ENCODE measurements at regions not wholly inside any gene's neighbourhood (a gene's known extent, or its start where the extent isn't known, plus 50 kb on each side); places are given as distances from the start of the nearest gene placed in this dataset.
"Not testable (repeated sequence)": the region's sequence is repeated elsewhere in the genome, so short reads cannot be mapped to it uniquely, and the experiment has no call there.

GRCh38 chrX:55142206-55142918, 53.5 kb downstream of the PAGE2 start:
- DNase-seq (ENCODE audit: low spot score) = no peak

- no peak for DNase-seq (ENCODE audit: low spot score)
Measured at GRCh38 chrX:55142919-55143310, 54.1 kb downstream of the PAGE2 start.

DNA sequence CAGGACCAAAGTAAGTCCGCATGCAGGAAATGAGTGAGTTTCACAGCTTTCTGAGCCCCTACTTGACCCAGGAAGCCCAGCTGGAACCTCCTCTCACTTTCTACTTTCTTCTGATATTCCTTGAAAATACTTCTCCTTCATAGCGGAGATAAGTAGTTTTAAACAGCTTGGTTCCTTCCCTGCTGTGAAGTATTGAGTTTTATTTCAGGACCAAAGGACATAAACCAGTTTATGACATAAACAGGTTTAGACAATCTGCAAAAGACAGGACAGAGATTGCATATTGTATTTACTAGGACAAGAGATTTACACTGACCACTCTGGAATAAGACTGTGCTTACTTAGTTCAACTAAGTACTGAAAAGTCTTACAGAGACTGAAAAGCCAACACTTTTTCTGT, 54.8 kb downstream of the PAGE2 start:
- no peak for DNase-seq (ENCODE audit: low spot score)

DNA sequence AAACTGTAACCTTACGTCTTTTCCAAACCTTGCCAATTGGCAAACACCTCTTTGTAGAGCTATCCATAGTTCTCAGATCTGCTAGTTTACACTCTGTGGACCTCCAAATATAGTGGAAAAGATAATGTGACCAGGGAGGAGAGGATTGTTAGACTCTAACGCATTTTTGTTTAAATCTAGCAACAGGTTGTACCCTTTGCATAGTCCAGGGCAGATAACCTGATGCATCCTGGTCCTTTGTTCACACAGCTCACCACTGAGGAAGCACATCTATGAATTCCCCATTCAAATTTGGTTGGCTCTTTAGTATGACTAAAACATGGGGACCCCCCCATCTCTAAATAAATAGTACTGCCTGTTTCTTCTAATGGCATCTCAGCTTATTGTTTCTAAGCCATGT, 55.9 kb downstream of the PAGE2 start:
- no peak for DNase-seq (ENCODE audit: low spot score)

- DNase-seq (ENCODE audit: low spot score) = no peak
Measured at GRCh38 chrX:55149242-55149641, 60.4 kb downstream of the PAGE2 start.

GRCh38 chrX:55151199-55151598, 62.4 kb downstream of the PAGE2 start:
- no peak for DNase-seq (ENCODE audit: low spot score)

- DNase-seq (ENCODE audit: low spot score) = no peak
Measured at GRCh38 chrX:55159551-55159950, 60.6 kb upstream of the PAGE5 start.

GRCh38 chrX:55160685-55161552, 59.2 kb upstream of the PAGE5 start:
- DNase-seq (ENCODE audit: low spot score) = peak; percentile 82

DNA sequence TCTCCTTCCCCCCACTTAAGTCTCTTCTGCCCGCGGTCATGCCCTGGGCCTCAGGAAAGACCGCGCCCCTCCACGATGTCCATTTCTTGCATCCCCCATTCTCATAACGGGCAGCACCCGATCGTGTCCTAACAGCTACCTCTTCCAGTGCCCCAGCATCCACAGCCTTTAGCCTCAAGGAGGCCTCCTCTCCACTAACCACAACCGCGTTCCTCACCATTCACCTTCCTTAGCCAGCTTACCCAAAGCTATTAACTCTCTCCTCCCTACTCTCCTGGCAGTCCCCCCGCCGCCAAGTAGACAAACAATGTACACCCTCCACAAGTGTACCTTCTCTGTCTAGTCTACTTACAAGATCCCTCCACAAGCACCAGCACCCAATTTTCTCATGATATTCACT, 58.6 kb upstream of the PAGE5 start:
- DNase-seq (ENCODE audit: low spot score) = no peak

DNA sequence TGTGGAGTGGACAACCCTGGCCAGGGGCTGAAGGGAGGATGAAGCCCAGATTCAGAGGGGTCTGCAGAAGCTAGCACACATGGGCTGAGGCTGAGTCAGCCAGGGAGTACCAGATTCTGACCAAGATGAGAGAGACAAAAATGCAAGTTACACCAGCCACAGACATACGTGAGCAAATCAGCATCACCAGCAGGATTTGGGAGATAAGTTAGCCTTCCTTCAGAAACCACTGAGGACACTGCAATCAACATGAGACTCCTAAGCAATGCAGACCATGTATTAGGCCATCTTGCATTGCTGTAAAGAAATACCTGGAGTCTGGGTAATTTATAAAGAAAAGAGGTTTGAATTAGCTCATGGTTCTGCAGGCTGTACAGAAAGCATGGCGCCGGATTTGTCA, 57.0 kb upstream of the PAGE5 start:
- DNase-seq (ENCODE audit: low spot score) = no peak

DNA sequence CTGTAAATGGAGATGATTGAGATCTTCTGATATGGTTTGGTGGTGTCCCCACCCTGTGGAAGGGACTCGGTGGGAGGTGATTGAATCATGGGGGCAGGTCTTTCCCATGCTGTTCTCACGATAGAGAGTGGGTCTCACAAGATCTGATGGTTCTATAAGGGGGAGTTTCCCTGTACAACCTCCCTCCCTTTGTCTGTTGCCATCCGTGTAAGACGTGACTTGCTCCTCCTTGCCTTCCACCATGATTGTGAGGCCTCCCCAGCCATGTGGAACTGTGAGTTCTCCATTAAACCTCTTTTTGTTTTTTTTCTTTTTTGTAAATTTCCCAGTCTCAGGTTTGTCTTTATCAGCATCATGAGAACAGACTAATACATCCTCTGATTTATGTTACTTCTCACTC, 55.1 kb upstream of the PAGE5 start:
- DNase-seq (ENCODE audit: low spot score) = not testable (repeated sequence)

- no peak for DNase-seq (ENCODE audit: low spot score)
Measured at GRCh38 chrX:55167124-55167803, 52.9 kb upstream of the PAGE5 start.

DNA sequence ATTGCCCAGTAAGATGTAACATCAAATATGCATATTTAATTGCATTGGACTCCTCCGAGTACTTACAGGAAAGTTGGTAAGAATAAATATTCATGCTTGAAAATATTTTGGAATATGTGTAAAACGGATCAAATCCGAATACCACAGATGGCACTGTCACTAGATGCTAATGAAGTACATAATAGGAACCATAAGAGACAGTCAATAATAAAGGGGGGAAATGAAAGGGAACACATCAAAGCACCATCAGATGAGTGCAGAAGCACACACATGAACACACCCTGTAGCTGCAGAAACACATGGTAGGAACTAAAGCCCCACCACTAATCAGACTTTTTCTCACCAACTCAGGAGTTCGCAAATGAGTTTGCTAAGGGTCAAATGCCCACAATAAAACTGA, 52.2 kb upstream of the PAGE5 start:
- DNase-seq (ENCODE audit: low spot score) = no peak

DNA sequence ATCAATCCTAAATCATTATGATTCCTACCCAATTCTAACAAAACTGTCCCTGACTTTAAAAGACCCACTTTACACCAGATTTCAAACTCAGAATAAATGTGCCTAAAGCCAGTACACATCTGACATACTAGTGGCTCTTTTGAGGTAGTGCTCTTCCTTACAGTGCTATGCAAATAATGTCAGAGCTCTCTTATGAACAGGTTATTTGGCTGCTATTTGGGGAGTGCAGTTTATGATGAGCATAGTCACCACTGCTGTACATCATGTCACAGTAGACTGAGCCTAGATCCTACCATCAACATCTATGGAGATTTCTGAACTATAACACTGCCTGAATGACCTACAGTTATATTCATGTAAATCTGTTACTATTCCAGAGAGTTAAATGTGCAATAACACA, 50.4 kb upstream of the PAGE5 start:
- no peak for DNase-seq (ENCODE audit: low spot score)
